Islet precursor cell (in vitro differentiated cells): ENCODE measurements at regions not wholly inside any gene's neighbourhood (a gene's known extent, or its start where the extent isn't known, plus 50 kb on each side); places are given as distances from the start of the nearest gene placed in this dataset.

Experiments
- DNase-seq: peaks from one replicate; pipeline ENCODE4 v3.0.0-alpha.2; 2018

GRCh38 chr9:129252937-129253802 lies 75.1 kb upstream of the IER5L start:
- no peak for DNase-seq

GRCh38 chr9:129250786-129251185 lies 72.7 kb upstream of the IER5L start:
- DNase-seq: no peak

- DNase-seq: no peak
Observed at GRCh38 chr9:129247285-129248153, 69.5 kb upstream of the IER5L start.

GRCh38 chr9:129245276-129245675 lies 67.2 kb upstream of the IER5L start:
- no peak for DNase-seq

GRCh38 chr9:129242971-129243561 lies 65.0 kb upstream of the IER5L start:
- DNase-seq: no peak

GRCh38 chr9:129242191-129242941 lies 64.3 kb upstream of the IER5L start:
- no peak for DNase-seq

- DNase-seq: no peak
Observed at GRCh38 chr9:129241725-129242124, 63.7 kb upstream of the IER5L start.

GRCh38 chr9:129240581-129241211 lies 62.6 kb upstream of the IER5L start:
- DNase-seq: no peak

GRCh38 chr9:129239946-129240490 lies 62.0 kb upstream of the IER5L start:
- DNase-seq: no peak

GRCh38 chr9:129237803-129238202 lies 59.7 kb upstream of the IER5L start:
- no peak for DNase-seq

GRCh38 chr9:129237164-129237611 lies 59.1 kb upstream of the IER5L start:
- peak; percentile 90 for DNase-seq

GRCh38 chr9:129236441-129237145 lies 58.5 kb upstream of the IER5L start:
- no peak for DNase-seq

- DNase-seq: no peak
Observed at GRCh38 chr9:129235931-129236331, 57.9 kb upstream of the IER5L start.

- DNase-seq: no peak
Observed at GRCh38 chr9:129235041-129235930, 57.2 kb upstream of the IER5L start.

- DNase-seq: no peak
Observed at GRCh38 chr9:129234491-129234890, 56.4 kb upstream of the IER5L start.

- no peak for DNase-seq
Observed at GRCh38 chr9:129232839-129233591, 55.0 kb upstream of the IER5L start.

- DNase-seq: no peak
Observed at GRCh38 chr9:129231759-129232158, 53.7 kb upstream of the IER5L start.

- no peak for DNase-seq
Observed at GRCh38 chr9:129231022-129231739, 53.1 kb upstream of the IER5L start.

- no peak for DNase-seq
Observed at GRCh38 chr9:129230302-129230701, 52.2 kb upstream of the IER5L start.
